ENCODE measurements at regions not wholly inside any gene's neighbourhood (a gene's known extent, or its start where the extent isn't known, plus 50 kb on each side); places are given as distances from the start of the nearest gene placed in this dataset.
"Not testable (repeated sequence)": the region's sequence is repeated elsewhere in the genome, so short reads cannot be mapped to it uniquely, and the experiment has no call there.

GRCh38 chr9:129561594-129562281 lies 59.2 kb downstream of the C9orf50 start:
- no peak for DNase-seq

- DNase-seq: no peak
These were observed 60.0 kb downstream of the C9orf50 start for GRCh38 chr9:129560881-129561306.

GRCh38 chr9:129559506-129559881 lies 61.4 kb downstream of the C9orf50 start:
- no peak for DNase-seq

- DNase-seq: no peak
These were observed 62.1 kb downstream of the C9orf50 start for GRCh38 chr9:129558551-129559505.

GRCh38 chr9:129558063-129558550 lies 62.8 kb downstream of the C9orf50 start:
- DNase-seq: no peak

GRCh38 chr9:129557192-129558036 lies 63.5 kb downstream of the C9orf50 start:
- no peak for DNase-seq

GRCh38 chr9:129556491-129557191 lies 64.3 kb downstream of the C9orf50 start:
- DNase-seq: no peak

GRCh38 chr9:129555512-129556215 lies 65.2 kb downstream of the C9orf50 start:
- DNase-seq: no peak

- peak; percentile 41 for DNase-seq
These were observed 66.3 kb downstream of the C9orf50 start for GRCh38 chr9:129554649-129555048.

- no peak for DNase-seq
These were observed 67.6 kb downstream of the C9orf50 start for GRCh38 chr9:129553277-129553676.

GRCh38 chr9:129552064-129552463 lies 68.8 kb downstream of the C9orf50 start:
- no peak for DNase-seq

GRCh38 chr9:129551393-129551973 lies 69.4 kb downstream of the C9orf50 start:
- DNase-seq: no peak

- not testable (repeated sequence) for DNase-seq
These were observed 69.9 kb downstream of the C9orf50 start for GRCh38 chr9:129550977-129551376.

- peak; percentile 57 for DNase-seq
These were observed 70.6 kb downstream of the C9orf50 start for GRCh38 chr9:129550199-129550839.

GRCh38 chr9:129549684-129550083 lies 71.2 kb downstream of the C9orf50 start:
- DNase-seq: peak; percentile 20

- DNase-seq: no peak
These were observed 71.8 kb downstream of the C9orf50 start for GRCh38 chr9:129549139-129549538.

- DNase-seq: no peak
These were observed 72.2 kb downstream of the C9orf50 start for GRCh38 chr9:129548571-129549135.

GRCh38 chr9:129547869-129548570 lies 72.9 kb downstream of the C9orf50 start:
- no peak for DNase-seq

GRCh38 chr9:129547063-129547462 lies 73.8 kb downstream of the C9orf50 start:
- DNase-seq: no peak
